HepG2 (cell line): ENCODE measurements at regions not wholly inside any gene's neighbourhood (a gene's known extent, or its start where the extent isn't known, plus 50 kb on each side); places are given as distances from the start of the nearest gene placed in this dataset.

Experiments used
- ATAC-seq: fragments of 200-7000 bp; cut with Tn5 transposase; 3 replicates; pipeline ENCODE4 v1.9.1; 2020; ENCODE audit warnings: mild to moderate bottlenecking, moderate library complexity
- BruUV-seq: library from RNA; stranded (reverse); fragments of 400-500 nt; replicated peaks from 2 replicates; lab custom pipeline; 2021; lab: Mats Ljungman, UMichigan
- CTCF ChIA-PET: fragments of 300-600 bp; formaldehyde crosslinking; extraction: SDS; loops from one replicate; lab custom pipeline; 2021; ENCODE audit warnings: low total read pairs, inconsistent platforms, low intra/inter-chr PET ratio; lab: Yijun Ruan, JAX
- POLR2A ChIA-PET: fragments of 350-600 bp; sonication (Branson Sonifier 250); formaldehyde crosslinking; loops from one replicate; lab custom pipeline; 2020; ENCODE audit warnings: antibody characterized with exemption, inconsistent platforms; lab: Yijun Ruan, JAX
- DNase-seq: peaks from one replicate; pipeline ENCODE4 v3.0.0-alpha.2; 2015; ENCODE audit warnings: low spot score
- FAIRE-seq: peaks from 3 replicates; lab custom pipeline; 2011; peaks lifted over from hg19 to GRCh38; lab: Jason Lieb, UNC
- H2AFZ ChIP-seq: one replicate; pipeline ENCODE4 v1.6.1; 2011; ENCODE audit warnings: low read length, inconsistent platforms
- H3K27ac ChIP-seq: fragments of 300-600 bp; 3 replicates; pipeline ENCODE4 v1.8.0; 2011; ENCODE audit warnings: mixed run types, mild to moderate bottlenecking, mixed read lengths, low read length, inconsistent platforms; ENCODE audit not compliant: insufficient read depth; ENCODE audit errors: extremely low read length
- H3K27me3 ChIP-seq, 2 experiments: fragments of 200-600 bp in 1 of 2; 2 replicates in 1 of 2; 3 replicates in 1 of 2; pipeline versions ENCODE4 v1.6.0 to v1.8.0; 2011; ENCODE audit warnings: low read length in 2 of 2, mild to moderate bottlenecking in 2 of 2, moderate library complexity in 2 of 2, inconsistent platforms in 1 of 2; ENCODE audit not compliant: insufficient read depth in 2 of 2, control insufficient read depth in 1 of 2
- H3K36me3 ChIP-seq, 2 experiments: fragments of 200-600 bp in 1 of 2; replicated peaks in 1 of 2; 2 replicates in 1 of 2; 3 replicates in 1 of 2; pipeline versions ENCODE4 v1.5.1 to v1.8.0; 2011; ENCODE audit warnings: low read length in 2 of 2, inconsistent platforms in 1 of 2; ENCODE audit not compliant: insufficient read depth in 2 of 2, control insufficient read depth in 1 of 2
- H3K4me1 ChIP-seq: 2 replicates; pipeline ENCODE4 v1.5.1; 2012; ENCODE audit warnings: low read length, inconsistent platforms; ENCODE audit not compliant: insufficient read depth
- H3K4me2 ChIP-seq: 2 replicates; pipeline ENCODE4 v1.6.0; 2011; ENCODE audit warnings: low read depth, low read length, inconsistent platforms
- H3K4me3 ChIP-seq, 3 experiments: fragments of 200-600 bp in 1 of 3; sonication (generic), shearing (Covaris generic) in 1 of 3; replicated peaks in 1 of 3; 2 replicates each; pipeline ENCODE4 v1.5.1; 2011 to 2016; ENCODE audit warnings: low read length in 3 of 3, inconsistent platforms in 2 of 3, low read depth in 2 of 3, mild to moderate bottlenecking in 2 of 3, control low read depth in 1 of 3, mixed read lengths in 1 of 3; ENCODE audit not compliant: insufficient read depth in 1 of 3
- H3K79me2 ChIP-seq: one replicate; pipeline ENCODE4 v1.6.1; 2011; ENCODE audit warnings: low read length, inconsistent platforms; ENCODE audit not compliant: insufficient read depth
- H3K9ac ChIP-seq: 2 replicates; pipeline ENCODE4 v1.6.0; 2011; ENCODE audit warnings: mild to moderate bottlenecking, low read depth, low read length, inconsistent platforms; ENCODE audit not compliant: insufficient read depth
- H3K9me3 ChIP-seq: 2 replicates; pipeline ENCODE4 v1.5.1; 2012; ENCODE audit warnings: mild to moderate bottlenecking, low read length
- H4K20me1 ChIP-seq: 2 replicates; pipeline ENCODE4 v1.6.0; 2011; ENCODE audit warnings: inconsistent platforms, mild to moderate bottlenecking, low read length, moderate library complexity; ENCODE audit not compliant: insufficient read depth
- ATM ChIP-seq: fragments of 450-650 bp; IDR thresholded peaks from 2 replicates; pipeline ENCODE4 v1.7.1; 2017; ENCODE audit warnings: mild to moderate bottlenecking, borderline replicate concordance
- CEBPG ChIP-seq: IDR thresholded peaks from 2 replicates; pipeline ENCODE4 v1.6.1; 2016
- CENPX ChIP-seq: sonication (generic); formaldehyde crosslinking; IDR thresholded peaks from 2 replicates; pipeline ENCODE4 v1.9.0; 2021; ENCODE audit warnings: mild to moderate bottlenecking, missing genetic modification reagents, moderate library complexity
- KLF16 ChIP-seq, 2 experiments: sonication (generic) in 1 of 2; formaldehyde crosslinking in 1 of 2; IDR thresholded peaks; 2 replicates each; pipeline versions ENCODE4 v1.6.1 to v1.8.0; 2016 to 2023; ENCODE audit warnings: missing genetic modification reagents in 2 of 2, missing compliant biosample characterization in 1 of 2
- KMT2A ChIP-seq: sonication (generic); formaldehyde crosslinking; IDR thresholded peaks from 2 replicates; pipeline ENCODE4 v1.4.0; 2020; ENCODE audit warnings: missing genetic modification reagents
- LRRFIP1 ChIP-seq: sonication (generic); formaldehyde crosslinking; conservative IDR thresholded peaks from 2 replicates; pipeline ENCODE4 v1.4.0; 2020; ENCODE audit warnings: missing genetic modification reagents
- MATR3 ChIP-seq: sonication (generic); formaldehyde crosslinking; IDR thresholded peaks from 2 replicates; pipeline ENCODE4 v1.4.0; 2020; ENCODE audit warnings: missing genetic modification reagents
- NFKB2 ChIP-seq: sonication (generic); formaldehyde crosslinking; IDR thresholded peaks from 2 replicates; pipeline ENCODE4 v1.4.0; 2020; ENCODE audit warnings: missing genetic modification reagents, borderline replicate concordance
- PRMT3 ChIP-seq: sonication (generic); formaldehyde crosslinking; IDR thresholded peaks from 2 replicates; pipeline ENCODE4 v1.8.1; 2022; ENCODE audit warnings: low read depth, mild to moderate bottlenecking, moderate library complexity, missing genetic modification reagents, borderline replicate concordance
- ZFX ChIP-seq: sonication (generic); formaldehyde crosslinking; IDR thresholded peaks from 2 replicates; pipeline ENCODE4 v1.4.0; 2020; ENCODE audit warnings: mild to moderate bottlenecking, low read depth, missing genetic modification reagents, moderate library complexity
- ZNF362 ChIP-seq: sonication (generic); formaldehyde crosslinking; IDR thresholded peaks from 2 replicates; pipeline ENCODE4 v1.4.0; 2020; ENCODE audit warnings: missing genetic modification reagents, mild to moderate bottlenecking, borderline replicate concordance
- ZNF598 ChIP-seq: sonication (generic); formaldehyde crosslinking; IDR thresholded peaks from 2 replicates; pipeline ENCODE4 v1.5.1; 2020; ENCODE audit warnings: mild to moderate bottlenecking, missing genetic modification reagents, borderline replicate concordance
- ZNF687 ChIP-seq: sonication (generic); formaldehyde crosslinking; IDR thresholded peaks from 2 replicates; pipeline ENCODE4 v1.5.1; 2020; ENCODE audit warnings: mild to moderate bottlenecking, missing genetic modification reagents, moderate library complexity
- ZNF766 ChIP-seq: sonication (generic); formaldehyde crosslinking; IDR thresholded peaks from 2 replicates; pipeline ENCODE4 v1.5.0; 2020; ENCODE audit warnings: missing genetic modification reagents, borderline replicate concordance
- WGBS: methylation state at CpG from one replicate; pipeline ENCODE4 v1.1.6; 2017; ENCODE audit warnings: low lambda C conversion rate; 5-methylcytosine and 5-hydroxymethylcytosine counted together
- in situ Hi-C: cut with HindIII; loops from 2 replicates; pipeline ENCODE4 v1.10.0; 2017; ENCODE audit warnings: low pct_unique_long_range_greater_than_20kb; ENCODE audit not compliant: extremely low pct_ligation_motif_present
- intact Hi-C: fragments of 100-400 bp; cut with micrococcal nuclease; formaldehyde crosslinking; loops from one replicate; pipeline ENCODE4 v1.10.0; 2022; ENCODE audit not compliant: unreplicated experiment

- no peak for TF ChIP-seq NFKB2 (CRISPR knock-in tag)
Observed at GRCh38 chr15:25936004-25936403, 72.9 kb upstream of the ATP10A start (continued).

GRCh38 chr15:25933456-25934158 is 70.5 kb upstream of the ATP10A start:
- Histone ChIP-seq H2AFZ (peak overlapping the region; percentile 54), H3K4me1 (peaks cover 7% of the 10 kb centered on the region), H3K4me3 (peak overlapping the region in 2 of 3 experiments; percentile 24 to 64; a peak in 1 of 6 replicates), H3K27ac (no peak overlapping the region), H3K9me3 (no peaks in the 10 kb centered on the region), H3K4me2 (peak overlapping the region; percentile 84), H3K9ac (no peak overlapping the region), H3K79me2 (no peaks in the 10 kb centered on the region), H3K27me3 (no peaks in the 10 kb centered on the region), H3K36me3 (no peaks in the 10 kb centered on the region), H4K20me1 (no peaks in the 10 kb centered on the region)
- in situ Hi-C loops (loop anchor here (25.0 kb wide), 2 partner anchors 421 to 929 kb away; partner anchors contain the start of gene GABRA5), intact Hi-C loops (loop anchor here (5.0 kb wide), 1 partner anchor 426 kb away; no protein-coding TSS in a partner anchor)
- peak; percentile 99 for ATAC-seq
- peak; percentile 47 for DNase-seq
- 11% methylated on average over 18 of the region's 23 CpGs for WGBS
- ChIA-PET POLR2A (no interaction called here), CTCF (no interaction called here)
- BruUV-seq, result no TSS peak
- FAIRE-seq, result no peak
- TF ChIP-seq MATR3 (CRISPR knock-in tag) (no peak), KMT2A (CRISPR knock-in tag) (no peak), LRRFIP1 (CRISPR knock-in tag) (no peak), KLF16 (CRISPR knock-in tag; IDR thresholded peaks at IDR 0.05) (no peak), PRMT3 (CRISPR knock-in tag) (no peak), ZNF687 (CRISPR knock-in tag) (peak; percentile 56), ZNF766 (CRISPR knock-in tag) (no peak), CENPX (CRISPR knock-in tag) (no peak), CEBPG (no peak), ATM (no peak), ZFX (peak; percentile 32; the same call in 1 of the 2 replicates), ZNF362 (peak; percentile 73), ZNF598 (no peak)
